IMR-90 (cell line): ENCODE measurements at regions not wholly inside any gene's neighbourhood (a gene's known extent, or its start where the extent isn't known, plus 50 kb on each side); places are given as distances from the start of the nearest gene placed in this dataset.

Source experiments
- BHLHE40 ChIP-seq: fragments of 150-350 bp; IDR thresholded peaks from 2 replicates; pipeline ENCODE4 v1.6.1; 2016; ENCODE audit warnings: mild to moderate bottlenecking, low read depth, low read length
- CEBPB ChIP-seq: IDR thresholded peaks from 2 replicates; pipeline ENCODE4 v1.6.1; 2012; ENCODE audit warnings: low read depth, low read length, improper control_type of control experiment
- CTCF ChIP-seq: conservative IDR thresholded peaks from 2 replicates; pipeline ENCODE4 v1.5.1; 2012; ENCODE audit warnings: mild to moderate bottlenecking, low read depth, low read length, improper control_type of control experiment
- FOS ChIP-seq: fragments of 150-350 bp; IDR thresholded peaks from 2 replicates; pipeline ENCODE4 v1.6.1; 2016; ENCODE audit warnings: low read depth, low read length
- MAFK ChIP-seq: IDR thresholded peaks from 2 replicates; pipeline ENCODE4 v1.6.1; 2012; ENCODE audit warnings: low read depth, low read length, improper control_type of control experiment
- MXI1 ChIP-seq: IDR thresholded peaks from 2 replicates; pipeline ENCODE4 v1.6.1; 2012; ENCODE audit warnings: low read depth, mild to moderate bottlenecking, low read length, moderate library complexity, borderline replicate concordance
- NFE2L2 ChIP-seq: fragments of 150-350 bp; IDR thresholded peaks from 2 replicates; pipeline ENCODE4 v1.6.1; 2016; ENCODE audit warnings: low read depth, mild to moderate bottlenecking, low read length
- POLR2A ChIP-seq: IDR thresholded peaks from 2 replicates; pipeline ENCODE4 v1.6.1; 2012; ENCODE audit warnings: mild to moderate bottlenecking, low read depth, low read length
- RAD21 ChIP-seq: IDR thresholded peaks from 2 replicates; pipeline ENCODE4 v1.6.1; 2012; ENCODE audit warnings: low read length, improper control_type of control experiment
- SMC3 ChIP-seq: fragments of 150-350 bp; IDR thresholded peaks from 2 replicates; pipeline ENCODE4 v1.6.1; 2016; ENCODE audit warnings: low read depth, mild to moderate bottlenecking, antibody characterized with exemption, low read length, moderate library complexity
- USF2 ChIP-seq: fragments of 150-350 bp; IDR thresholded peaks from 2 replicates; pipeline ENCODE4 v1.6.1; 2017; ENCODE audit warnings: mild to moderate bottlenecking, antibody characterized with exemption, low read length, low read depth
- TF ChIP-seq, protein P1 (sequence below): fragments of 150-350 bp; IDR thresholded peaks from 2 replicates; pipeline ENCODE4 v1.6.1; 2016; ENCODE audit warnings: low read depth, mild to moderate bottlenecking, low read length, moderate library complexity, borderline replicate concordance

- TF ChIP-seq, protein P1, sequence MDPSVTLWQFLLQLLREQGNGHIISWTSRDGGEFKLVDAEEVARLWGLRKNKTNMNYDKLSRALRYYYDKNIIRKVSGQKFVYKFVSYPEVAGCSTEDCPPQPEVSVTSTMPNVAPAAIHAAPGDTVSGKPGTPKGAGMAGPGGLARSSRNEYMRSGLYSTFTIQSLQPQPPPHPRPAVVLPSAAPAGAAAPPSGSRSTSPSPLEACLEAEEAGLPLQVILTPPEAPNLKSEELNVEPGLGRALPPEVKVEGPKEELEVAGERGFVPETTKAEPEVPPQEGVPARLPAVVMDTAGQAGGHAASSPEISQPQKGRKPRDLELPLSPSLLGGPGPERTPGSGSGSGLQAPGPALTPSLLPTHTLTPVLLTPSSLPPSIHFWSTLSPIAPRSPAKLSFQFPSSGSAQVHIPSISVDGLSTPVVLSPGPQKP = no peak
- TF ChIP-seq NFE2L2 (no peak), CTCF (no peak), RAD21 (no peak), MAFK (no peak), MXI1 (no peak), USF2 (no peak), BHLHE40 (no peak), POLR2A (no peak), SMC3 (no peak), CEBPB (no peak), FOS (no peak)
These were observed 190.4 kb downstream of the TPBG start for GRCh38 chr6:82553863-82554531.
